HG02610 (cell line): ENCODE measurements at regions not wholly inside any gene's neighbourhood (a gene's known extent, or its start where the extent isn't known, plus 50 kb on each side); places are given as distances from the start of the nearest gene placed in this dataset.

Experiments used
- ATAC-seq: cut with Tn5 transposase; IDR thresholded peaks from one replicate; pipeline ENCODE4 v1.9.1; 2021; ENCODE audit warnings: mild to moderate bottlenecking, moderate library complexity; ENCODE audit not compliant: unreplicated experiment

GRCh38 chr2:33891616-33892015, 292.5 kb upstream of the FAM98A start:
- no peak for ATAC-seq

DNA sequence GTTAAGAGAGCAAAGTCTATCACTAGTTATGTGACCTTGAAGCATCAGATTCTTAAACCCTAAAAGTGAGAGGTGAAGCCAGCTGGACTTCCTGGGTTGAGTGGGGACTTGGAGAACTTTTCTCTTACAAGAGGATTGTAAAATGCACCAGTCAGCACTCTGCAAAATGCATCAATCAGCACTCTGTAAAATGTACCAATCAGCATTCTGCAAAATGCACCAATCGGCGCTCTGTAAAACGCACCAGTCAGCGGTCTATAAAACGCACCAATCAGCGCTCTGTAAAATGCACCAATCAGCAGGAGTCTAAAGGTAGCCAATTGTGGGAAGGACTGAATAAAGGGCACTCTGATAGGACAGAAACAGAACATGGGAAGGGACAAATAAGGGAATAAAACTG, 291.6 kb upstream of the FAM98A start:
- no peak for ATAC-seq

GRCh38 chr2:33877348-33878016, 278.4 kb upstream of the FAM98A start:
- no peak for ATAC-seq

DNA sequence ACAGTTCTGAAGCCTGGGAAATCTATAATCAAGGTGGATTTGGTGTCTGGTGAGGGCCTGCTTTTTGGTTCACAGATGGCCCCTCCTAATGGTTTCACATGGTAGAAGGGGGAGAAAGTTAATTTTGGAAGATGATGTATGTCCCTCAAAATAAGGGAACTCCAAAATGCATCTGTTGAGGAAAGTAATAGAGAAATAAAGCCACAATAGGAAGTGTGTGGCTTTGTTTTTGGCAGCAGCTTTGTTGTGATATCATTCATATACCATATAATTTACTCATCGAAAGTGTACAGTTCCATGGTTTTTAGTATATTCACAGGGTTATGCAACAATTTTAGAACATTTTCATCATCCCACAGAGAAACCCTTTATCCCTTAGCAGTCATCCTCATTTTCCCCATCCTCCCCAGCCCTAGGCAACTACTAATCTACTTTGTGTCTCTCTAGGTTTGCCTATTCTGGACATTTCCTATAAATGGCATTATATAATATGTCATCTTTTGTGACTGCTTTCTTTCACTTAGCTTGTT, 274.0 kb upstream of the FAM98A start:
- ATAC-seq: no peak

DNA sequence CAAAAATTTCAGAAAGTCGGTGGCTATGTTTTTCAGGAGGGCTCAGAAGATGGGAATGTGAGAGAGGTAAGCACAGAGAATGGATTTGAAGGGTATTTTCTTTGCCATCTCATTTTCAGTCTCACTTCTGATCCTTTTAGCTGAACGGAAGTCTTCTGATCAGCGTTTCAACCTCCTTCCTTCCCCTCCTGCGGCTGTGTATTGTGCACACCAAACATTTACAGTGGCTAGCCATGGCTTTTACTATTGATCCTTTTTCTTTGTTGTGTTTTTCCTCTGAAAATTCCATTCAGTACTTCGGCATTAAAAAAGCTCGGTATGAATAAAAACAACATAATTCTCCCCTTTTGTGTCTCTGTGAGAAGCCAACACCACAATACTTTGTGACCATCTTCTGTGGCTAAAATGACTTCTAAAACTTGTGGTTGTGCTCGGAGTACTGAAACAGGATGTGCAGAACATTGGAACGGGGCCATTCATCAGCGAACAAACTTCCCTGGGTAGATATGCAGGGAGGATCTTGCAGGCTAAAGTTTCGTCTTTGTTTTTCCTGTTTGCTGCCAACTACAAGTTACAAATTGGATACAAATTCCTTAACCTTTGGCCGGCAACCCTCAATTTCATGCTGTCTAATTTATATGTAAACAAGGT, 260.8 kb upstream of the FAM98A start:
- no peak for ATAC-seq

DNA sequence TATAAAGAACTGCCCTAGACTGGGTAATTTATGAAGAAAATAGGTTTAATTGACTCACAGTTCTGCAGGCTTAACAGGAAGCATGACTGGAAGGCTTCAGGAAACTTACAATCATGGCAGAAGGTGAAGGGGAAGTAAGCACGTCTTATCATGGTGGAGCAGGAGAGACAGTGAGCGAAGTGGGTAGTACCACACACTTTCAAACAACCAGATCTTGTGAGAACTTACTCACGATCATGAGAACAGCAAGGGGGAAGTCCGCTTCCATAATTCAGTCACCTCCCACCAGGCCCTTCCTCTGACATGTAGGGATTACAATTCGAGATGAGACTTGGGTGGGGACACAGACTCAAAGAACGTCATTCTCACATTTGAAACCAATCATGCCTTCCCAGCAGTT, 260.1 kb upstream of the FAM98A start:
- ATAC-seq: no peak

GRCh38 chr2:33848486-33848885, 249.4 kb upstream of the FAM98A start:
- ATAC-seq: no peak

- no peak for ATAC-seq
These were observed 240.7 kb upstream of the FAM98A start for GRCh38 chr2:33839791-33840190.

GRCh38 chr2:33836628-33837027, 237.5 kb upstream of the FAM98A start:
- no peak for ATAC-seq

GRCh38 chr2:33835911-33836310, 236.8 kb upstream of the FAM98A start:
- ATAC-seq: no peak

DNA sequence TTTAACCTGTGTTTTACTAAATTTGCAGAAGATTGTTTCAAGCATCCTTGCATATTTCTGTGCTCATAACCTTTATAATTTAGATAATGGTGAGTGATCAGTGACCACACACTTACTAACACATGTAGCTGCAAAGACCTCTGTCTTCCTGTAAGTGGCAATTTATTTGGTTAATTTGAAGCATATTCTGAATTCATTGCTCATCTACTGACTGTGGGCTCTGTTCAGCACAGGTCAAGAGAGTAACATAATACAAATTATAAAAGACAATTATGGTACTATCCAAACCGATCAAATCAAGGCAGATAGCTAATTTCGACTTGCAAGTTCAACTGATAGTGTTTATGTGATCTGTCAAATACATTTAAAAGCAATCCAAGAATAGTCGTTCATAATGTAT, 223.9 kb upstream of the FAM98A start:
- no peak for ATAC-seq

DNA sequence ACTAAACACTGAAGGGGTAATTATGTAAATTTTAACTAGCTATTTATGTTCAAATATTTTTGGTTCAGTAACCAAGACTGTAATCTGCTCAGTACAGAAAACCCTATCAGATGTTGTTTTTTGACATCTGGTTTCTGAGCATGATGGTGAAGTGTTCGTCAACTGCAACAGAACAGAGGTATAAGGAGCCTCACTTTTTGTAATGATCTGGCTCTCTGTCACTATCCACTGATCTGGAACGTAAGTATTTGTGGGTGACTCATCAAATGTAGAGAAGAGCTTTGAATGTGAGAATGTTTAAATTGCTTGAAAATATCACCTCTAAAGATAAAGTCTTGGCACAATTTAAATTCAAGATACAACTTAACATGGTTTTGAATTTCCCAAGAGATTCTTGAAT, 213.6 kb upstream of the FAM98A start:
- ATAC-seq: no peak

- no peak for ATAC-seq
These were observed 211.1 kb upstream of the FAM98A start for GRCh38 chr2:33810046-33810835.

- ATAC-seq: no peak
These were observed 206.9 kb upstream of the FAM98A start for GRCh38 chr2:33806041-33806440.

DNA sequence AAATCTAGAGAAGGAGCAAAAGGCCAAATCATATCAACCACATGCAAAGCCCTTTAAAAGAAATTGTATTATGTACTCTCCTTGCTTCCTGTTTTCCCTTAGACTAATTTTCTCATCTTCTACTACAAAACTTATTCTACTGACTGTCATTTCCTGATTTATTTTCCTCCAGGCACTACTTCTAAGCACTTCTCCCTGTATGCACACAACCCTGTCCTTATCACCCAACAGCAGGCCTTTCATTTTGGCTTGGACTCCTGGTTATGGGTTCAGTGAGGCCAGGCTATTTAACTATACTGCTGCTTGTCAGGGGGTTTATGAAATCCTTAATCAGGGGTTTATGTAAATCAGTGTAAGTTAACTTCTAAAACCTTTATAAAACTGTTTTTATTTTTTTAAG, 205.1 kb upstream of the FAM98A start:
- no peak for ATAC-seq

GRCh38 chr2:33796511-33796910, 197.4 kb upstream of the FAM98A start:
- ATAC-seq: no peak

- no peak for ATAC-seq
These were observed 192.5 kb upstream of the FAM98A start for GRCh38 chr2:33791625-33792024.

GRCh38 chr2:33788044-33788443, 188.9 kb upstream of the FAM98A start:
- ATAC-seq: no peak

- no peak for ATAC-seq
These were observed 187.8 kb upstream of the FAM98A start for GRCh38 chr2:33786881-33787280.

- ATAC-seq: peak; percentile 89
These were observed 186.4 kb upstream of the FAM98A start for GRCh38 chr2:33785201-33786106.

- no peak for ATAC-seq
These were observed 185.4 kb upstream of the FAM98A start for GRCh38 chr2:33784488-33784887.
